Posterior vena cava (tissue), 2 donors: ENCODE measurements at regions not wholly inside any gene's neighbourhood (a gene's known extent, or its start where the extent isn't known, plus 50 kb on each side); places are given as distances from the start of the nearest gene placed in this dataset.

Source experiments
- DNase-seq: peaks from one replicate; pipeline ENCODE4 v3.0.0-alpha.2; 2020; ENCODE audit warnings: low spot score
- intact Hi-C, 2 donors: fragments of 100-400 bp; cut with DNase I; formaldehyde crosslinking; loops; one replicate each; pipeline versions ENCODE4 v1.14.1 to v1.14.2; 2022 to 2023
- donor health status: DM: yes; HTN: yes; CAD: no.
- donor health status: DM: yes; HTN: yes; CAD: no.

DNA sequence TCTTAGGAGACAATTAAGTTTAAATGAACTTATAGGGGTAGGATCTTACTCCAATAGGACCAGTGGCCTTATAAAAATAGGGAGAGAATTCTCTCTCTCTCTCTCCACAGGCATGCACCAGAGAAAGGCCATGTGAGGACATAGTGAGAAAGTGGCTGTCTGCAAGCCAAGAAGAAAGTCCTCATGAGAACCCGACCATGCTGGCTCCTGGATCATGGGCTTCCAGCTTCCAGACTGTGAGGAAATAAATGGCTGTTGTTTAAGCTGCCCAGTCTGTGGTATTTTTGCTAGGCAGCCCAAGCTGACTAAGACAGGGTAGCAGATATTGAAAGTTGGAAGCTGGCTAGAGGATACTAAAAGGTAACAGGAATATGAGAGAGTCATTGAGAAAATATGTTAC, 454.0 kb downstream of the NBAS start:
- no peak for DNase-seq
- intact Hi-C loops: no loop called here

DNA sequence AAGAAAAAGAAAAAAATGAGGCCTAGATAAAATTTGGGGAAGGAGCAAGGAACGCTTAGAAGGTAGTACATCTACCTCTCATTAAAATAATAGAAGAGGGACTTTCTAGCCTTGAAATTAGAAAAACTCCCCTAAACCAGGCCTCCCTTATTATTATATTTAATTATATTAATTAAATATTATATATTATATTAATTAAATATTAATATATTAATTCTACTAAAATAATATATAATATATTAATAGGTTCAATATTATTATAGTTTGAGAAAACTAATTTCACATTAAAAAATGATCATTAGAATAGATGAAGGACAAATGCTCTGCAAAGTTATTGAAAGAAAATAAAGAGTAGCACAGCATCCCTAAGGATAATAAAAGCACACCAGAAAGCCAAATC, 449.4 kb downstream of the NBAS start:
- no peak for DNase-seq

DNA sequence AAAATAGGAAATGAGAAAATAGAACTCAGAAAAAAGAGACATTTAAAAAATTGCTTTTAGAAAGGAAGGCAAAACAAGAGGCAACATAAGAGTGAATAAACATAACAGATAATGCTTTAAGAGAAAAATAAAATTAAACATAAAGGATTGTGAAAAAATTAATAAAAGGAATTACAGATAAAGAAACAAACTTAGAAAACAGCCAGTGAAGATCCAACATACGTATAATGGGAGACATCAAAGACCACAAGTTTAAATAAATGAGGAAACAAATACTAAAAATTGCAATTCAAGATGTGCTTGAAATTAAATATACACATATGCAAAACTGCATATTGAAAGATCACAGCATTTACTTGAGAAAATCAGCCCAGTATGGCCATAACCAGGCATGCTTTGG, 448.9 kb downstream of the NBAS start:
- intact Hi-C loops: no loop called here
- no peak for DNase-seq

More for the DNA sequence above, 449.4 kb downstream of the NBAS start:
- intact Hi-C loops: no loop called here

DNA sequence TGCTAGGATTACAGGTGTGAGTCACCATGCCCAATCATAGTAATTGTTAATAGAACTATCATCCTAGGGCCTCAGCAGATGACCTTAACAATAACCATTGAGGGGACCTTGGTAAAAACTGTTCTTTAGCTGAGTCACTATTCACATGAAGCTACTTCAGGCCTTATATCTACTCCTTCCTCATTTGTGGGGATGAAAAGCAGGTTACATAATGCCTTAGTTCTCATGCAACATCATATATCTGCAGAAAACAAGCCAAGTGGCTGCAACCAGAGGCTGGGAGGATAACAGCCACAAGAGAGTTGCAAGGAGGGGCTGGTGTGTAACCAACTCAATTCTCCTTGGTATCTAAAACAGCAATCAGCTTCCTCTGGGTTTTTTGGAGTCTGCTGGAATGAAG, 445.4 kb downstream of the NBAS start:
- no peak for DNase-seq
- intact Hi-C loops: no loop called here

DNA sequence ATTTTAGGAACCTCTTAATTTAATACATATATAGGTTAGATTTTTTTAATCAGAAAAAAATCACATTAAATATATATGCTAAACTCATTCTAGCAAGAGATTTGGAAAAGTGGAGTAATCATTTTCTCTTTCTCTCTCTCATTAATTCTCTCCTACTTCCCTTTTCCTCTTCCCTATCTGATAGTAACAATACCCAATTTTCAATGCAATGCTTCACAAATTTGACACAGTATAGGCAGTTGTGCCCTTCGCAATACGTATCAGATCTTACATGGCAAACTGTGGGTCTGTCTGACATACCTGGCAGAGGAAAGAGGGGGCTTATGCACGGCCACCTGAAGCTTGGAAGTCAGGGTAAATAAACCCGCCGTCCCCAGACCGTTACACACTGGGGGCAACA, 444.3 kb downstream of the NBAS start:
- intact Hi-C loops: no loop called here
- DNase-seq: no peak
